Body of pancreas (tissue), 4 donors: ENCODE measurements at regions not wholly inside any gene's neighbourhood (a gene's known extent, or its start where the extent isn't known, plus 50 kb on each side); places are given as distances from the start of the nearest gene placed in this dataset.

Experiments used
- CTCF ChIP-seq, 7 experiments: fragments of 450-650 bp in 4 of 7; fragments of 200-600 bp in 3 of 7; sonication (generic) in 3 of 7; IDR thresholded peaks; one replicate each; pipeline ENCODE4 v1.5.1; 2016 to 2019; ENCODE audit warnings: antibody characterized with exemption in 7 of 7
- POLR2A ChIP-seq, 3 donors: fragments of 450-650 bp; IDR thresholded peaks; one replicate each; pipeline ENCODE4 v1.6.1; 2016; ENCODE audit warnings: antibody characterized with exemption in 3 of 3, mild to moderate bottlenecking in 2 of 3

- TF ChIP-seq POLR2A (IDR thresholded peaks at IDR 0.05) (no peak), CTCF (IDR thresholded peaks at IDR 0.05) (no peak)
Measured at GRCh38 chr5:56620903-56621677, 194.3 kb upstream of the MAP3K1 start.
